C4-2B (cell line): ENCODE measurements at regions not wholly inside any gene's neighbourhood (a gene's known extent, or its start where the extent isn't known, plus 50 kb on each side); places are given as distances from the start of the nearest gene placed in this dataset.

Experiments
- ZFX ChIP-seq: fragments of 450-650 bp; IDR thresholded peaks from 2 replicates; pipeline ENCODE4 v1.6.1; 2017
- TF ChIP-seq, protein P1 (sequence below): fragments of 450-650 bp; conservative IDR thresholded peaks from 2 replicates; pipeline ENCODE4 v1.5.1; 2017; ENCODE audit warnings: mild to moderate bottlenecking

- TF ChIP-seq, protein P1, sequence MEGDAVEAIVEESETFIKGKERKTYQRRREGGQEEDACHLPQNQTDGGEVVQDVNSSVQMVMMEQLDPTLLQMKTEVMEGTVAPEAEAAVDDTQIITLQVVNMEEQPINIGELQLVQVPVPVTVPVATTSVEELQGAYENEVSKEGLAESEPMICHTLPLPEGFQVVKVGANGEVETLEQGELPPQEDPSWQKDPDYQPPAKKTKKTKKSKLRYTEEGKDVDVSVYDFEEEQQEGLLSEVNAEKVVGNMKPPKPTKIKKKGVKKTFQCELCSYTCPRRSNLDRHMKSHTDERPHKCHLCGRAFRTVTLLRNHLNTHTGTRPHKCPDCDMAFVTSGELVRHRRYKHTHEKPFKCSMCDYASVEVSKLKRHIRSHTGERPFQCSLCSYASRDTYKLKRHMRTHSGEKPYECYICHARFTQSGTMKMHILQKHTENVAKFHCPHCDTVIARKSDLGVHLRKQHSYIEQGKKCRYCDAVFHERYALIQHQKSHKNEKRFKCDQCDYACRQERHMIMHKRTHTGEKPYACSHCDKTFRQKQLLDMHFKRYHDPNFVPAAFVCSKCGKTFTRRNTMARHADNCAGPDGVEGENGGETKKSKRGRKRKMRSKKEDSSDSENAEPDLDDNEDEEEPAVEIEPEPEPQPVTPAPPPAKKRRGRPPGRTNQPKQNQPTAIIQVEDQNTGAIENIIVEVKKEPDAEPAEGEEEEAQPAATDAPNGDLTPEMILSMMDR = no peak
- no peak for TF ChIP-seq ZFX
These were observed 87.4 kb upstream of the CDH10 start for GRCh38 chr5:24732184-24732583.
